Left ventricle myocardium superior (tissue), 1 donor: ENCODE measurements at regions not wholly inside any gene's neighbourhood (a gene's known extent, or its start where the extent isn't known, plus 50 kb on each side); places are given as distances from the start of the nearest gene placed in this dataset.
A peak's percentile ranks its signal among the peaks of the same experiment; 100 is the strongest.
"Not testable (repeated sequence)": the region's sequence is repeated elsewhere in the genome, so short reads cannot be mapped to it uniquely, and the experiment has no call there.

ENCODE experiments used
- ATAC-seq: fragments of 200-7000 bp; cut with Tn5 transposase; one replicate; pipeline ENCODE4 v1.9.1; 2020; ENCODE audit warnings: mild to moderate bottlenecking, moderate library complexity
- DNase-seq: peaks from one replicate; pipeline ENCODE4 v3.0.0-alpha.2; 2020
- intact Hi-C: fragments of 100-400 bp; cut with micrococcal nuclease; formaldehyde crosslinking; loops from one replicate; pipeline ENCODE4 v1.11.0; 2022
- donor health status: DM: no; HTN: yes; CAD: no; lungs with severe emphysema.

DNA sequence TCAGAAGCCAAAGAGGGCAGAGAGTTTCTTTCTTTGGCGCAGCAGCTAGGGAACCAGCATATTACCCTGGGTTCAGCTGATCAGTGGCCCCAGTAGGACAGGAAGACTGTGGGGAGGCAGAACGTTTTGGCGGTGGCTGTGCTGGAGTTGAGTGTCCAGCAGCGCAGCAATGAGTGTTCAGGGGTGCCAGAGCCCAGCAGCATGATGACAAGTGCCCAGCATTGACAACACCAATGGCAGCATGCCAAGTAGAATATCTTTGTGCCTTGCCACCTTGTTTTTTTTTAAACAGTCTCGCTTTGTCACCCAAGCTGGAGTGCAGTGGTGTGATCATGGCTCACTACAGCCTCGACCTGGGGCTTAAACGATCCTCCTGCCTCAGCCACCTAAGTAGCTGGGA, 106.7 kb upstream of the CDC42BPA start:
- intact Hi-C loops: no loop called here
- peak; percentile 64 for ATAC-seq

DNA sequence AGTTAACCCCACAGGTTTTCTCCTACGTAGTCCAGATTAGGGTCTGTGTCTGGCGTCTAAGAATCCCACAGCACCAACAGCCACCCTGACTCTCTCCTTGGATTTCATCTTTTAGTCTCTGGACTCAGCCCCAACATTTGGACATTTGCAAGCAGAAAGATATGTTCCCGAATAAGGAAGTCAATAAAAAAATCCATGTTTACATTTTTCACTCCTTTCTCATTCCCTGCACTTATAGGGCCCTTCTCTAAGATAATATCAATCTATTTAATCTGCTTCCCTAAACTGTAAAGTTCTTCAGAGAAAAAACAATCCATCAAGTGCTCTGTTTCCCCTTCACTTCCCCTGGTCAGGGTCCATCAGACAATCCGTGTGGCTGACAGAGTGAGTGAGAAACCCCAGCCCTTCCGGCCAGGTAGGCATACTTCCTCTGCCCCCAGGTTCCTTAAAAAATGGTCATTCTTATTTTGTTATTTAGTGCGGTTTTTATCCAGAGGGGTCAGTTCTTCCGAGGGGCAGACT, 105.9 kb upstream of the CDC42BPA start:
- ATAC-seq: no peak
- no peak for DNase-seq
- intact Hi-C loops: no loop called here

More for the DNA sequence above, 106.7 kb upstream of the CDC42BPA start:
- peak; percentile 44 for DNase-seq

DNA sequence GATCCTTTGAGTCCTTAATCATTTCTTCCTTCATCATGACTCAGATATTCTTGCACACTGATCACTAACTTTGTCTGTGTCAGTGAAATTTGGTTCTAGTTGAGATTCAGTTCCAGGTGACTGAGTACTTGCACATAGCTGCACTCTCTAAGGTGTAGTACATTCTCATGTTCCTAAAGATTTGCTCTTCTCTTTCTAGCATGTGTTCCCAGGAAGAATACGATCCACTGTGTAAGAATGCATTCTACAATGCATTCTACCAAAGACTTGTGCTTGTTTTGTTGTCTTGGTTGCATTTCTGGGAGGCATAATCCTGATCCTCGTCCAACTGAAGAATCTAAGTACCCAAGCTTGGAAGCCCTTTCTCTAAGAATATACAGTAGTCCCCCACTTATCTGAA, 104.3 kb upstream of the CDC42BPA start:
- ATAC-seq (no peak), DNase-seq (no peak)
- intact Hi-C loops: no loop called here

DNA sequence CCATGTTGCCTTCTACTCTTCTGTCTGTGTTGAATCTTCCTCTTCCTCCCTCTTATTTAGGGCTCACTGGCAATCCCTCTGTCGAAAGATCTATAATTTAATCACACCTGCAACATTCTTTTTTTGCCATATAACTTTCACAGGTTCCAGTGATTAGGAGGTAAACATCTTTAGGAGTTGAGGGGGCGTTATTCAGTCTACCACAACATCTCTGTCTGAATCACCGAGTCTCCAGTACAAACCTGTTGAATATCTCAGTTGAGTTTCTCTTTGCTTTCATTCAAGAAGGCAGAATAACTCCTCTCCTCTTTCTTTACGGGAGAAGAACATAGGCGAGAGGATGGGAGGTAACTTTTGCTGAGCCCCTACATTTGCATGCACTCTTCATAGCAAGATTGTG, 101.9 kb upstream of the CDC42BPA start:
- intact Hi-C loops: no loop called here
- DNase-seq (no peak), ATAC-seq (no peak)

DNA sequence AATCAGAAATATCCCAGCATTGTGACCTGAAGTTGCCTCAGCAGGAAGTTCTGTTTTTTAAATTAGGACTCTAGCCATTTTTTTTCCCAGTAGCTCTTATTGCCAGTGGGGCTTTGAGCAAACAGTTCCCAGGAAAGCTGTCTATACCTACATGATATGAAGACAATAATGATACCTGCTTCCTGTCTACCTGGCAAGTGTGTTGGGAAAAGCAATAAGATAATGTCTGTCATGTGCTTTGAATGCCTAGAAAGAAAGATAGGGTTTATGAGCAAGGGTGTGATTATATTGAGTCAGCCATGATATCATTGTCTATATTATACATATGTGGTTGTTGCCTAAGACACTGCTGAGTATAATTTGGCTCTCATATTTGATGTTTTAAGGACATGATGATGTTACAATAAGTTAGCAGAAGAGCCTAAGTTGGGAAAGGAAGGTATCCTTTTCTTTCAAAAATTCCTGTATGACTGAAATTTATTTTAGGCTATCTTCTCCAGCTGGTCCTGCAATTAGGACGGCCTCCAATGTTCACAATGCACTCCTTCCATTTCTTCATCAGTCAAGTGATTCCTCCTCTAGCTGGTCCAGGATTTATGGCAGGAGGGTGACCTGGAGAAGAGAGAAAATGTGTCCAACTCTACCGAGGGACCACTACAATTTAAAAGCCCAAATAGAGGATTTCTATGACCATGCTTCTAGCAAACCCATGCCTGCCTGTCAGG, 99.6 kb upstream of the CDC42BPA start:
- ATAC-seq: peak; percentile 25
- DNase-seq: no peak
- intact Hi-C loops: no loop called here

DNA sequence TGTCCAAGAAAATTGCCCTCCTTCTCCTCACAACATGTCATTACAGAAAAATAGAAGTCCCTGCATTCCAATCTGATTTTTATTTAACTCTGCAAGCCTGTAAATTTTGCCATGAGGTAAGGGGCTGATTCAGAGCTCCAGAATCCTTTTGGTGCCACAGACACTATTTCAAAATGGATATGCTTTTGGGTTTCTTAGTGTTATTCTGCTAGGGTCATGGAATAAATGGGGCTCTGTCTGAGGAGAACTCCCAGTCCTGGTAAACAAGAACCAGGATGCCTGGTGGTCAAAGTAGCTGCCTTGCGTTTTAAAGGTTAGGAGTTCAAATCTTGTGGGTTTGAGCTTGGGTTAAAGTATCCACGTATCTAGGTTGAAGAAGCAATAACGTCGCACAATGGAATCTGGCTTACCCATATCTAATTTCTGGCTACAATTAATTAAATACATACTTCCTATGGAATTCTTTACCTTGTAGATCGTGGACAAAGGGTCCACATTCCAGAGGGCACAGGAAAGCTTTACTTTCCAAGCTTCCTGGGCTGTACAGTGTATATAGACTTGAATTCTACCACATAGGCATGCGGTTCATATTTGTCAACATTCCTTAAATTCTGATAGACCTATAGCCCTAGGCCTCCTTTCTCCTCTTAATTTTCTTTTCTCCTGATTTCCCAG, 98.0 kb upstream of the CDC42BPA start:
- intact Hi-C loops: no loop called here
- DNase-seq: no peak
- no peak for ATAC-seq

DNA sequence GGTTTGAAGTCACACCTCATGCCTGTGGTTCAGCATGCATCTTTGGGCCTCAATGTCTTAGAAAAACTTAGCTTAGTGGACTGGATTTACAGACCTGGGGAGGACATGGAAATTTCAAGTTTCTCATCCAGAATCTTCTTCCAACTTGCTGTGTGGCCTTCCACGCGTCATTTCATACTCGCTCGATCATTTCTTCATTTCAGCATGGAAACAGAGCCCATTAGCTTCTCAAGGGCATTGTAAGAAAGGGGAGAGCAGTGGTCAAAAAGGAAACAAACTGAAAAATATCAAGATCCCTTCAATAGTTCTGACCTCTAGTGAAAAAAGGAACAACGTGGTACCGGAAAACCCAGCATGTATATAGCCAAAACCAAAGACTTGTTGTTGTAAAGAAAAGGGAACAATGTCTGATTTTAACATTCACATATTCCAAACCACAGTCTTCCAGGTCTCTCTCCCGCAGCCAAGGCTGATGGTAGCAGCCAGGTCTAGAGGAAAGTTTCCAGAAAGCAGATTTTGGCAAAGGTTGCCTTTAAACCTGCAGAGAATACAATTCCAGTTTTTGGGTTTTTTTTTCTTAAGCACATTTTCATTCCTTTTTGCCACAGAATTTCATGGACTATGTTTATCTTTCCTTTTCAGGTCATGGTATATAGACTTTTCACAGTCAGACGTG, 97.0 kb upstream of the CDC42BPA start:
- intact Hi-C loops: no loop called here
- ATAC-seq (no peak), DNase-seq (no peak)

DNA sequence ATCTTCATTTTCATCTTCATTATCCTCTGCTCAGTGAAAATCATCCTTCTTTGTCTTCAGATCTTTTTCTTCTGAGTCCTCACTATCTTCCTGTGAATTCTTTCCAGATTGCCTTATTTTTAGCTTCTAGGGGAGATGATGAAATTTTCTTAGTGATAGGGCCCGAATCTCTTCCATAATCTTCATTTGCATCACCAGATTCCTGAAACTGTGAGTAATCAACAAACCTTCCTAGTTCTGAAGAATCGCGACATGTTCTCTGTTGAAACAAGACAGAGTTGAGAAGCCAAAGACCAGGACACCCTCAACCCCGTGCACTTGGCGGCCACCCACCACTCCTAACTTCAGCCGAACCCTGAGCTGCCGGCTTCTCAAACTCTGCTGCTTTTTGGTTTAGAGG, 92.8 kb upstream of the CDC42BPA start:
- ATAC-seq: no peak
- no peak for DNase-seq
- intact Hi-C loops: no loop called here

DNA sequence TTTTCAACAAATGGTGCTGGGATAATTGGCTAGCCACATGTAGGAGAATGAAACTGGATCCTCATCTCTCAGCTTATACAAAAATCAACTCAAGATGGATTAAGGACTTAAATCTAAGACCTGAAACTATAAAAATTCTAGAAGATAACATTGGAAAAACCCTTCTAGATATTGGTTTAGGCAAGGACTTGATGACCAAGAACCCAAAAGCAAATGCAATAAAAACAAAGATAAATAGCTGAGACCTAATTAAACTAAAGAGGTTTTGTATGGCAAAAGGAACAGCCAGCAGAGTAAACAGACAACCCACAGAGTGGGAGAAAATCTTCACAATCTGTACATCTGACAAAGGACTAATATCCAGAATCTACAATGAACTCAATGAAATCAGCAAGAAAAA, 88.0 kb upstream of the CDC42BPA start:
- intact Hi-C loops, ATAC-seq: not testable (repeated sequence)

DNA sequence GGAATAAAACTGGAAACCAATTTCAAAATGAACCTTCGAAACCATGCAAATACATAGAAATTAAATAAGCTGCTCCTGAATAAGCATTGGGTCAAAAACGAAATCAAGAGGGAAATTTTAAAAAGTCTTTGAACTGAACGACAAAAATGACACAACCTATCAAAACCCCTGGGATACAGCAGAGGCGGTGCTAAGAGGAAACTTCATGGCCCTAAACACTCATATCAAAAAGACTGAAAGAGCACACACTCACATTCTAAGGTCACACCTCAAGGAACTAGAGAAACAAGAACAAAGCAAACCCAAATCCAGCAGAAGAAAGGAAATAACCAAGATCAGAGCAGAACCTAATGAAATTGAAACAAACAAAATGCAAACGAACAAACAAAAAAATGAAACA, 85.2 kb upstream of the CDC42BPA start:
- no peak for DNase-seq
- no peak for ATAC-seq
- intact Hi-C loops: no loop called here

More for the DNA sequence above, 88.0 kb upstream of the CDC42BPA start:
- not testable (repeated sequence) for DNase-seq

DNA sequence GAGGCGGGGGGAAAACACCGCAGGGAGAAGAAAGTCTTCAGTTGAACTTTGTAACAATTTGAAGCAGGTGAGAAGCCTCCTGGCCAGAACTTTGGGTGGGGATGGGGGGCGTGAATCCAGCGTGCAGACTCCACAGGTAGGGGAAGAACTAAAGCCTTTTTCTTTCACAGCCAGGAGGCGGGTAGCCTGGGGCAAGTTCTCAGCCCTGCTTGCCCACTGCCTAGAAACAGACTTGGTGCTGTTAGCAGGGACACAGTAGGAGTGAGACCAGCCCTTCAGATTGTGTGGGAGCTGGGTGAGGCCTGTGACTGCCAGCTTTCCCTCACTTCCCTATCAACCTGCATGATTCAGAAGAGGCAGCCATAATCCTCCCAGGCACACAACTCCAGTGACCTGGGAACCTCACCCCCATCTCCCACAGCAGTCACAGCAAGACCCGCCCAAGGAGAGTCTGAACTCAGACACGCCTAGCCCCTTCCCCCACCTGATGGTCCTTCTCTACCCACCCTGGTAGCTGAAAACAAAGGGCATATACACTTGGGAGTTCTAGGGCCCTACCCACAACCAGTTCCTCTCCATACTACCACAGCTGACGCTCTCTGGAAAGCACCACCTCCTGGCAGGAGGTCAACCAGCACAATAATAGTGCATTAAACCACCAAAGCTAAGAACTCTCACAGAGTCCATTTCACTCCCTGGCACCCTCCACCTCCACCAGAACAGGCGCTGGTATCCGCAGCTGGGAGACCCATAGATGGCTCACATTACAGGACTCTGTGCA, 83.5 kb upstream of the CDC42BPA start:
- DNase-seq: no peak
- intact Hi-C loops: no loop called here
- ATAC-seq: no peak

DNA sequence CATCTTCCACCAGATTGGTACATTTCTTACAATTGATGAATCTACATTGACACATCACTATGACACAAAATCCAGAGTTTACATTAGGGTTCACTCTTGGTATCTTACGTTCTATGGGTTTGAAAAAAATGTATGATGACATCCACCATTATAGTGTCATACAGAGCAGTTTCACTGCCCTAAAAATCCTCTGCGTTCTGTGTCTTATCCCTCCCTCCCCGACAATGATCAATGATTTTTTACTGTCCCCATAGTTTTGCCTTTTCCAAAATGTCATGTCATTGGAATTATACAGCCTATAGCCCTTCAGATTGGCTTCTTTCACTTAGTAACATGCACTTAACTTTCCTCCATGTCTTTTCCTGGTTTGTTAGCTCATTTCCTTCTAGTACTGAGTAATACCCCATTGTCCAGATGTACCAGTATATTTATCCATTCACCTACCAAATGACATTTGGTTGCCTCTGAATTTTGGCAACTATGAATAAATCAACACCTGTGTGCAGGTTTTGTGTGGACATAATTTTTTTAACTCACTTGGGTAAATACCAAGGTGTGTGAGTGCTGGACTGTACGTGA, 80.9 kb upstream of the CDC42BPA start:
- ATAC-seq: no peak

DNA sequence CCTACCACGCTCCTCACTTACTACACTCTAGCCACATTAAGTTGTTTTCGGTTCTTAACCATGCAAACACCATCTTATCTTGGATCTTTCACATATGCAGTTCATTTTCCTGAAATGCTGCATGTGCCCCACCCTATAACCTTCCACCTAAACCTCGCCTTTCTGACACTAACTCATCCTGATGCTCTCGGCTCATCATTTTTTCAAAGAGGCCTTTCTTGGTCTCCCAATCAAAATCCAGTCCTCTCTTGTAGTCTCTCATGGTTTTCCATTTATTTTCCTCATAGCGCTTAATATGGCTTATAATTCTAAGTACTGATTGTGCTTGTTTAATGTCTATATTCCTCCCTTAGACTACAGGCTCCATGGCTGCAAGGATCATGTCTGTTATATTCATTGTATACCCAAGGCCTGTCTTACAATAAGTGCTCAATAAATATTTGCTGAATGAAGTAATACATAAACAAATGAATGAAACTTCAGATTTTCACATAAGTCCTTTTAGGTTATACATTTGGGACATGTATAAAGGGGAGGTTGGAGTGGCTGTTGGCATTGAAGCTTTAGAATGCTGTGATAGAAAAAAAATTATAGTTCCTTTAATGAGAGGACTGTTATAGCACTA, 79.2 kb upstream of the CDC42BPA start:
- intact Hi-C loops: no loop called here
- DNase-seq (no peak), ATAC-seq (no peak)

More for the DNA sequence above, 80.9 kb upstream of the CDC42BPA start:
- no peak for DNase-seq
- intact Hi-C loops: no loop called here

DNA sequence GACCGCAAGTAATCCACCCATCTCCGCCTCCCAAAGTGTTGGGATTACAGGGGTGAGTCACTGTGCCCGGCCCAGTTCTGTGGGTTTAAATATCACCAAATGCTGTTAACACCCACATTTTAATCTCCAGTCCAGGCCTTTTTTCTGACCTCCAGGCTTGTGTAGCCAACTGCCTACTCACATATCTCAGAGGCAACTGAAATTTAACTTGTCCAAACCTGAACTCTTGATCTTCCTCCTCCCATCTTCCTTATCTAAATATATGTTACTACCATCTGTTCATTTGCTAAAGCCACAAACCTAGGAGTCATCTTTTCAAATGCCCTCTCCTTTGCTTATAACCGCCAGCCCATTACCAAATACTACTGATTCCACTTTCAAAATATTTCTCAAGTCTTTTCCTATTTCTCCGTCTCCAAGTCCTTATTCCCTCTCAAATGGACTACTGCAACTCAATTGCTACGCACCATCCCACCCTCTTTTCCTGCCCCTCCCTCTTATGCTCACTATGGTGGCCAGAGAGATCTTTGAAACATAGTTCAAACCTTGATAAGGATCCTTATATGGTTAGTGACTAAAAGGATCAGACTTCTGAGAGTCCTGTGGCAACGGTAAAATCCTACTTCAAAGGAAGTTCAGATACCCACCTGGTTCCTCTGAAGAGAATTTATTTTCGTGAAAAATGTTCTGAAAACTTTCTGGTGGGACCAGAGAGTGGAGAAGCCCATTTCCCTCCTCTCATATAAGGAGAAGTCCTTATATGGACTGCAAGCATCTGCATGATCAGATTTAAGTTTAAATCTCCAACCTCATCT, 78.5 kb upstream of the CDC42BPA start:
- no peak for ATAC-seq
- intact Hi-C loops: no loop called here
- DNase-seq: no peak

DNA sequence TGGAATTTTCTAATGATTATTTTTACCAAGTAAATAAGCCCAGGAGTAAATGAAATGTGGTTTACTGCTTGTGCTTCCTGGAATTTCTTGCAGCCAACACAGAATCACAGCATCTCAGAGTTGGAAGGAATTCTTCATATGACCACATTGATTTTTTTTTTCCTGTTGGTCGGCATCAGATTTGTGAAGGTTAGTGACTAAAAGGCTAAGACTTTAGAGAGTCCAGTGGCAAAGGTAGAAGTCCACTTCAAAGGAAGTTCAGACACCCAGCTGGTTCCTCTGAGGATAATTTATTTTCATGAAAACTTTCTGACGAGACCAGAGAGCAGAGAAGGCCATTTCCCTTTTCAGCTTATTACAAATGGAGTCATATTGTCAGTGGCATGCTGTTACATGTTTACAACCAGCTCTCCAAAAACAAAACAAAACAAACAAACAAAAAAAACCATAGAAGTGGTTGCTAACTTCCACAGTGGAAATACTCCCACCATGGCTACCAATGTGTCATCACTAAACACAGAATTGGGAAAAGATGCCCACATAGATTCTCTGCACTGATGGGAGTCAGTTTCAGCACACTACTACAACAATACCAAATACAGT, 77.2 kb upstream of the CDC42BPA start:
- DNase-seq (no peak), ATAC-seq (no peak)
- intact Hi-C loops: no loop called here

DNA sequence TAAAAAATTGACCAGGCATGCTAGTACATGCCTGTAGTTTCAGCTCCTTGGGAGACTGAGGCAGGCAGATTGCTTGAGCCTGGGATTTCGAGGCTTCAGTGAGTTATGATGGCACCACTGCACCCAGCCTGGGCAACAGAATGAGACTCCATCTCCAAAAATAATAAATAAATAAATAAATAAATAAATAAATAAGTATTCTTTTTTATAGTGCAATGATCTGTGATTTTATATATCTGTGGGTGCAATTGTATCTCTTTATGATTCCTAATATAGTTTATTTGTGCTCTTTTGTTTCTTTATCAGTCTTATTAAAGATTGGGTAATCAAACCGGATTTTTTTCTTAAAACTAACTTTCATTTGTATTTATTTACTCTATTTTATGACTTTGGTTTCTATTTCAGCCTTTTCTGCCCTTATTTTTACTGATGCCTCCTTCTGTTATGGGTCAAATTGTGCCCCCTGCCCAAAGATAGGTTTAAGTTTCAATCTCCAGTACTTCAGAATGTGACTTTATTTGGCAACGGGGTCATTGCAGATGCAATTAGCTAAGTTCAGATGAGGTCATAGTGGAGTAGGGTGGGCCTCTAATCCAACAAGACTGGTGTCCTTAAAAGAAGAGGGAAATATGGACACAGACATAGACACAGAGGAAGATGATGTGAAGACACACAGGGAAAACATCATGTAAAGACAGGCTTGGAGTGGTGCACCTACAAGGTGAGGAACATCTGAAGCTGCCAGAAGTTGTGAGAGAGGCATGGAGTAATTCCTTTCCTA, 74.9 kb upstream of the CDC42BPA start:
- intact Hi-C loops: no loop called here
- DNase-seq: no peak
- no peak for ATAC-seq

DNA sequence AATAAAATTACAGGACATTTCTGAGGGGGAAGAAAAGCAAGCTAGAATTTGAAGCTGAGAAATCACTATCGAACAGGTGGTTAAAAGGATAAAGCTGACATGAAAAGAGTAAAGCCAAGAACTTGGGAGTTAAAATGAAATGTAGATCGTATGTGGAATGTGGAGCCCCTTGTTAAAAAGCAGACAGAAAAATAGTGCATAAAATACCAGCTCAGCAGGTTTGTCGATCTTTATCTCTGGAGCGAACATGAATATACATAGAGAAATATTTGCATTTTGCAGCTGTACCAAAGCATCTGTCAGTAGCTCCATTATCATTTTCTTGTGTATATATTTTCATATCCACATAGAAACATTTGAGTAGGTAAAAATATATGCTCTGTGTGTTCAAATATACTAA, 73.6 kb upstream of the CDC42BPA start:
- ATAC-seq: no peak
- intact Hi-C loops: no loop called here
- DNase-seq: no peak
